Karpas-422 (cell line): ENCODE measurements at regions not wholly inside any gene's neighbourhood (a gene's known extent, or its start where the extent isn't known, plus 50 kb on each side); places are given as distances from the start of the nearest gene placed in this dataset.
A peak's percentile ranks its signal among the peaks of the same experiment; 100 is the strongest.
"Not testable (repeated sequence)": the region's sequence is repeated elsewhere in the genome, so short reads cannot be mapped to it uniquely, and the experiment has no call there.

ENCODE experiments used
- DNase-seq: peaks from one replicate; pipeline ENCODE4 v3.0.0-alpha.2; 2015
- H2AFZ ChIP-seq: fragments of 200-600 bp; sonication (generic); 2 replicates; pipeline ENCODE4 v1.6.1; 2014; ENCODE audit warnings: antibody characterized with exemption, low read length, mixed read lengths
- H3K27ac ChIP-seq: fragments of 200-600 bp; sonication (generic); 2 replicates; pipeline ENCODE4 v1.5.1; 2014; ENCODE audit warnings: mild to moderate bottlenecking, low read length, moderate library complexity
- H3K27me3 ChIP-seq: fragments of 200-600 bp; sonication (generic); 2 replicates; pipeline ENCODE4 v1.6.1; 2014; ENCODE audit warnings: low read length, mixed read lengths
- H3K36me3 ChIP-seq: fragments of 200-600 bp; sonication (generic); 2 replicates; pipeline ENCODE4 v1.6.1; 2014; ENCODE audit warnings: low read length, mixed read lengths; ENCODE audit not compliant: insufficient read depth
- H3K4me1 ChIP-seq: fragments of 200-600 bp; sonication (generic); 2 replicates; pipeline ENCODE4 v1.6.1; 2014; ENCODE audit warnings: mild to moderate bottlenecking, low read length, mixed read lengths
- H3K4me2 ChIP-seq: fragments of 200-600 bp; sonication (generic); 2 replicates; pipeline ENCODE4 v1.6.1; 2014; ENCODE audit warnings: low read length, low read depth, mild to moderate bottlenecking; ENCODE audit not compliant: poor library complexity, severe bottlenecking
- H3K4me3 ChIP-seq: fragments of 200-600 bp; sonication (generic); 2 replicates; pipeline ENCODE4 v1.5.1; 2014; ENCODE audit warnings: mild to moderate bottlenecking, antibody characterized with exemption, low read length, mixed read lengths
- H3K79me2 ChIP-seq: fragments of 200-600 bp; sonication (generic); 2 replicates; pipeline ENCODE4 v1.6.1; 2014; ENCODE audit warnings: mild to moderate bottlenecking, low read length, mixed read lengths
- H3K9ac ChIP-seq: fragments of 200-600 bp; sonication (generic); 2 replicates; pipeline ENCODE4 v1.6.0; 2014; ENCODE audit warnings: low read length
- H3K9me2 ChIP-seq: fragments of 200-600 bp; sonication (generic), shearing (Covaris generic); replicated peaks from 2 replicates; pipeline ENCODE4 v1.6.0; 2014; ENCODE audit warnings: mild to moderate bottlenecking, low read length, moderate library complexity; ENCODE audit not compliant: insufficient read depth
- H3K9me3 ChIP-seq: fragments of 300-700, 200-600 bp; sonication (generic); 2 replicates; pipeline ENCODE4 v1.6.1; 2014; ENCODE audit warnings: low read length, mixed read lengths
- H4K20me1 ChIP-seq: fragments of 200-600 bp; sonication (generic); 2 replicates; pipeline ENCODE4 v1.6.1; 2014; ENCODE audit warnings: mild to moderate bottlenecking, antibody characterized with exemption, low read length, low read depth; ENCODE audit not compliant: insufficient read depth

DNA sequence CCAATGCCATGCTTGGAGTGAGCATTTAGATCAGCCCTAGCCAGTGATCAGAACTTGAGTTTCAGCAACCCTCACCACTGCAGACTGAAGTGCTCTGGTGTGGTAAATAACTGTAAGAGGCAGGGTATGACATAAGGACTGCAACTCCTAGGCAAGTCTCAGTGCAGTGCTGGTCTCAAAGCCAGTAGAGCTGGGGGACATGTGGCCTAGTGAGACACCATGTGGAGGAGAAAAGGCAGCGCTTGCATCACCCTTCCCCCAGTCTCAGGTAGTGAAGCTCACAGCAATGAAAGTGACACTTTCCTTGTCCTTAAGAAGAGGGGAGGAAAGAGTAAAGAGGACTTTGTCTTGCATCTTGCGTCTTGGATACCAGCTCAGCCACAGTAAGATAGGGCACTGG is 386.8 kb upstream of the POT1 start:
- Histone ChIP-seq H3K4me3 (no peak overlapping the region), H3K4me1 (no peaks in the 10 kb centered on the region), H3K27me3 (no peaks in the 10 kb centered on the region), H2AFZ (no peak overlapping the region), H3K4me2 (no peak overlapping the region), H3K9me3 (no peaks in the 10 kb centered on the region), H4K20me1 (no peaks in the 10 kb centered on the region), H3K27ac (no peak overlapping the region), H3K79me2 (no peaks in the 10 kb centered on the region), H3K9me2 (no peaks in the 10 kb centered on the region), H3K36me3 (no peaks in the 10 kb centered on the region), H3K9ac (no peak overlapping the region)
- DNase-seq: peak; percentile 48

DNA sequence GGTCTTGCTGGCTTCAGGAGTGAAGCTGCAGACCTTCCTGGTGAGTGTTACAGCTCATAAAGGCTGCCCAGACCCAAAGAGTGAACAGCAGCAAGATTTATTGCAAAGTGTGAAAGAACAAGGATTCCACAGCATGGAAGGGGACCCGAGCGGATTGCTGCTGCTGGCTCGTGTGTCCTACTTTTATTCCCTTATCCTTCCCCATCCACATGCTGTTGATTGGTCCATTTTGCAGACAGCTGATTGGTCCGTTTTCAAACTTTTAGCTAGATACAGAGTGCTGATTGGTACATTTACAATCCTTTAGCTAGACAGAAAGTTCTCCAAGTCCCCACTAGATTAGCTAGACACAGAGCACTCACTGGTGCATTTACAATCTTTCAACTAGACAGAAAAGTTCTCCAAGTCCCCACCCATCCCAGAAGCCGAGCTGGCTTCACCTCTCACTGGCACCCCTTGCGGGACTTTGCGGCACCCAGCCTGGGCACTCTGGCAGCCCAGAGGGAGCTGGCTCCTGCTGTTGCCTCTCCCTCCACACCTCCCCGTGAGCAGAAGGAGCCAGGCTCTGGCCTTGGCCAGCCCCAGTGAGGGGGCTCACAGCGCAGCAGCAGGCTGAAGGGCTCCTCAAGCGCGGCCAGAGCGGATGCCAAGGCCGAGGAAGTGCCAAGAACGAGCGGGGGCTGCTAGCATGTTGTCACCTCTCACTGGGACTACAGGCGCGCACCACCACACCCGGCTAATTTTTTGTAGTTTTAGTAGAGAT is 369.6 kb upstream of the POT1 start:
- Histone ChIP-seq H4K20me1 (no peaks in the 10 kb centered on the region), H3K4me2 (no peak overlapping the region), H3K4me3 (no peak overlapping the region), H3K27ac (no peak overlapping the region), H3K9ac (no peak overlapping the region), H3K27me3 (no peaks in the 10 kb centered on the region), H3K9me3 (peaks cover 38% of the 10 kb centered on the region), H3K4me1 (no peaks in the 10 kb centered on the region), H3K9me2 (no peaks in the 10 kb centered on the region), H2AFZ (no peak overlapping the region), H3K36me3 (no peaks in the 10 kb centered on the region), H3K79me2 (no peaks in the 10 kb centered on the region)
- no peak for DNase-seq

DNA sequence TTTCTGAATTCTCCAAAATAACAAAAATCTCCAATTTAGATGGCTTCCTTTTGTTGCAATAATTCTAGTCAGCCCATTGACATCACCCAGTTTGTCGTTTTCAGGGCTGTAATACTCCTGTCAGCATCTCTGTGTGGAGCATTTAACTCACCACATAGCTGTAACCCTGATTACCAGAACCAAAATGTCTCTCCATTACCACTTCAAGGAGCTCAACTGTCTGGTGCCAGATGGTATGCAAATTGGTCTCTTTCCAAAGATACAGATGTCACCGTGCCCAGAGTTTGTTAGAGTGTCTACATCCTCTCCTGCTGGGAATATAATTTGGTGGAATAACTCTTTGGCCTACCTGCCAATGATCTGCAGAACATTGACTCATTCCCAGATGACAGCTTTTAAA is 350.3 kb upstream of the POT1 start:
- H3K79me2 ChIP-seq: no peaks in the 10 kb centered on the region
- no peak overlapping the region for H2AFZ ChIP-seq
- H3K4me2 ChIP-seq: no peak overlapping the region
- H3K27me3 ChIP-seq: no peaks in the 10 kb centered on the region
- no peak for DNase-seq
- H3K4me1 ChIP-seq: no peaks in the 10 kb centered on the region
- H3K27ac ChIP-seq: no peak overlapping the region
- H3K9me2 ChIP-seq: no peaks in the 10 kb centered on the region; the same call in 1 of the 2 replicates
- H3K36me3 ChIP-seq: no peaks in the 10 kb centered on the region
- no peak overlapping the region for H3K4me3 ChIP-seq
- peaks cover 3% of the 10 kb centered on the region; the same call in 1 of the 2 replicates for H3K9me3 ChIP-seq
- no peak overlapping the region for H3K9ac ChIP-seq
- no peaks in the 10 kb centered on the region for H4K20me1 ChIP-seq

DNA sequence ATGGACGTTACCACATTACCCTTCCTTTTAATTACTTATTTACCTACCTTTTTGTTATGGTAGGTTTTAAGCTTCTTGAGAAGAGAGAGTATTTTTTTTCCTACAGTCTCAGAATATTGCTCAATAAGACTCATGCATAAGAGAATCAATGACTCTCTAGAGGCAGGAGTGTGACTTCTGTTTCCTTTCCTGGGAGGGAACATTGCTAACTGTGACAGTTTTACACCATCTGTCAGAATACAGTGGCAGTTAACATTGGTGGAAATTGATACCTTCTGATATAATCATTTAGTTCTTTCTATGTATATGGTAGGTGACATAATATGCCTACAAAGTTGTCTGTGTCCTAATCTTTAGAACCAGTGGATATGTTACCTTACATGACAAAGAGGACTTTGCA is 348.7 kb upstream of the POT1 start:
- H3K9ac ChIP-seq: no peak overlapping the region
- no peak overlapping the region for H3K27ac ChIP-seq
- H3K4me3 ChIP-seq: no peak overlapping the region
- peaks cover 8% of the 10 kb centered on the region; the same call in 1 of the 2 replicates for H3K9me3 ChIP-seq
- H3K27me3 ChIP-seq: no peaks in the 10 kb centered on the region
- H3K4me2 ChIP-seq: no peak overlapping the region
- H3K9me2 ChIP-seq: no peaks in the 10 kb centered on the region; the same call in 1 of the 2 replicates
- no peaks in the 10 kb centered on the region for H3K4me1 ChIP-seq
- DNase-seq: no peak
- H3K36me3 ChIP-seq: no peaks in the 10 kb centered on the region
- no peaks in the 10 kb centered on the region for H4K20me1 ChIP-seq
- no peaks in the 10 kb centered on the region for H3K79me2 ChIP-seq
- H2AFZ ChIP-seq: no peak overlapping the region

DNA sequence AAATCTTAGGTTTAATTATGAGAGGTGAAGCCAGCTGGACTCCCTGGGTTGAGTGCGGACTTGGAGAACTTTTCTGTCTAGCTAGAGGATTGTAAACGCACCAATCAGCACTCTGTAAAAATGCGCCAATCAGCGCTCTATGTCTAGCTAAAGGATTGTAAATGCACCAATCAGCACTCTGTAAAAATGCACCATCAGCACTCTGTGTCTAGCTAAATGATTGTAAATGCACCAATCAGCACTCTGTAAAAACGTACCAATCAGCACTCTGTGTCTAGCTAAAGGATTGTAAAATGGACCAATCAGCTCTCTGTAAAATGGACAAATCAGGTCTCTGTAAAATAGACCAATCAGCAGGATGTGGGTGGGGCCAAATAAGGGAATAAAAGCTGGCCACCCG is 345.1 kb upstream of the POT1 start:
- not testable (repeated sequence) for H3K27me3 ChIP-seq, H3K9ac ChIP-seq, H4K20me1 ChIP-seq, H3K4me2 ChIP-seq, H3K4me3 ChIP-seq, H3K27ac ChIP-seq, H3K4me1 ChIP-seq, H3K79me2 ChIP-seq, H3K36me3 ChIP-seq, H2AFZ ChIP-seq, DNase-seq, H3K9me2 ChIP-seq
- H3K9me3 ChIP-seq: peaks cover 15% of the 10 kb centered on the region

DNA sequence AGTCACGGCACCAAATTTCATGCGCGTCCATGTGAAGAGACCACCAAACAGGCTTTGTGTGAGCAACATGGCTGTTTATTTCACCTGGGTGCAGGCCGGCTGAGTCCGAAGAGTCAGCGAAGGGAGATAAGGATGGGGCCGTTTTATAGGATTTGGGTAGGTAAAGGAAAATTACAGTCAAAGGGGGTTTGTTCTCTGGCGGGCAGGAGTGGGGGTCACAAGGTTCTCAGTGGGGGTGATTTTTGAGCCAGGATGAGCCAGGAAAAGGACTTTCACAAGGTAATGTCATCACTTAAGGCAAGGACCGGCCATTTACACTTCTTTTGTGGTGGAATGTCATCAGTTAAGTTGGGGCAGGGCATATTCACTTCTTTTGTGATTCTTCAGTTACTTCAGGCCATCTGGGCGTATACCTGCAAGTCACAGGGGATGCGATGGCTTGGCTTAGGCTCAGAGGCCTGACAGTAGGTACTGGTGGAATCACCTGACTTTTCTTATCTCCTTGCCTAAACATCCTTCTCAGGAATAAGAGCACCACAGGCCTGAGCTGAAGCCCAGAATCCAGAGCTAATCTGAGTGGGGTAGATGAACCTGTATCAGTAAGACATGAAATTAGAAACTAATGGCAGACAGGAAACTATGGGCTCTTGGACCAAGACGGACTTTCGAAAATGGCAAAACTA is 334.7 kb upstream of the POT1 start:
- not testable (repeated sequence) for DNase-seq, H3K4me3 ChIP-seq, H3K4me2 ChIP-seq, H3K9me3 ChIP-seq, H3K36me3 ChIP-seq, H2AFZ ChIP-seq, H3K79me2 ChIP-seq, H3K9ac ChIP-seq, H3K4me1 ChIP-seq, H3K9me2 ChIP-seq, H4K20me1 ChIP-seq, H3K27me3 ChIP-seq, H3K27ac ChIP-seq

DNA sequence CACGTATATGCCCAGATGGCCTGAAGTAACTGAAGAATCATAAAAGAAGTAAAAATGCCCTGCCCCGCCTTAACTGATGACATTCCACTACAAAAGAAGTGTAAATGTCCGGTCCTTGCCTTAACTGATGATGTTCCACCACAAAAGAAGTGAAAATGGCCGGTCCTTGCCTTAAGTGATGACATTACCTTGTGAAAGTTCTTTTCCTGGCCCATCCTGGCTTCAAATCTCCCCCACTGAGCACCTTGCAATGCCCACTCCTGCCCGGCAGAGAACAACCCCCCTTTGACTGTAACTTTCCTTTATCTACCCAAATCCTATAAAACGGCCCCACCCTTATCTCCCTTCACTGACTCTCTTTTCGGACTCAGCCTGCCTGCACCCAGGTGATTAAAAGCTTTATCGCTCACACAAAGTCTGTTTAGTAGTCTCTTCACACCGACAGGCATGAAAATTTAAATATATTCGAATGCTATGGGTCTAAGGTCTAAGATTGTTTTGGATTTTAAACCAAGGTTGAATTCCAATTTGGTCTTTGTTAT is 329.3 kb upstream of the POT1 start:
- not testable (repeated sequence) for H3K9ac ChIP-seq

DNA sequence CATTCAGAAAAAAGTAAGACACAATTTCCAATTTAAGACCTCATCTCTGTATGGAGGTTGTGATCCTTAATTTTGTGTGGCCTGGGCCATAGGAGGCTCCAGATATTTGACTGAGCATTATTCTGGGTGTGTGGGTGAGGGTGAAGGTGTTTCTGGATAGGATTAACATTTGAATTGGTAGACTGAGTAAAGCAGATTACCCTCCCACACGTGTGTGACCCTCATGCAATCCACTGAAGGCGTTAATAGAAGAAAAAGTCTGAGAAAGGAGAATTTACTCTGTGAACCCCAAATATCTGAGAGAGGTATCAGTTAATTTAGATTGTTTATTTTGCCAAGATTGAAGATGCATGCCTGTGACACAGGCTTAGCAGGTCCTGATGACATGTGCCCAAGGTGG is 328.0 kb upstream of the POT1 start:
- Histone ChIP-seq H3K79me2 (no peaks in the 10 kb centered on the region), H3K4me1 (no peaks in the 10 kb centered on the region), H4K20me1 (no peaks in the 10 kb centered on the region), H3K4me3 (no peak overlapping the region), H3K9ac (no peak overlapping the region), H3K27ac (no peak overlapping the region), H2AFZ (no peak overlapping the region), H3K36me3 (no peaks in the 10 kb centered on the region), H3K4me2 (no peak overlapping the region), H3K27me3 (no peaks in the 10 kb centered on the region), H3K9me3 (no peaks in the 10 kb centered on the region), H3K9me2 (no peaks in the 10 kb centered on the region)
- DNase-seq: no peak

More for the DNA sequence above, 329.3 kb upstream of the POT1 start:
- H4K20me1 ChIP-seq, H2AFZ ChIP-seq, H3K4me1 ChIP-seq, H3K9me2 ChIP-seq, H3K4me2 ChIP-seq, H3K9me3 ChIP-seq, H3K79me2 ChIP-seq, H3K27me3 ChIP-seq, DNase-seq, H3K4me3 ChIP-seq, H3K36me3 ChIP-seq, H3K27ac ChIP-seq: not testable (repeated sequence)
